ENCODE measurements at regions not wholly inside any gene's neighbourhood (a gene's known extent, or its start where the extent isn't known, plus 50 kb on each side); places are given as distances from the start of the nearest gene placed in this dataset.
"Not testable (repeated sequence)": the region's sequence is repeated elsewhere in the genome, so short reads cannot be mapped to it uniquely, and the experiment has no call there.

DNA sequence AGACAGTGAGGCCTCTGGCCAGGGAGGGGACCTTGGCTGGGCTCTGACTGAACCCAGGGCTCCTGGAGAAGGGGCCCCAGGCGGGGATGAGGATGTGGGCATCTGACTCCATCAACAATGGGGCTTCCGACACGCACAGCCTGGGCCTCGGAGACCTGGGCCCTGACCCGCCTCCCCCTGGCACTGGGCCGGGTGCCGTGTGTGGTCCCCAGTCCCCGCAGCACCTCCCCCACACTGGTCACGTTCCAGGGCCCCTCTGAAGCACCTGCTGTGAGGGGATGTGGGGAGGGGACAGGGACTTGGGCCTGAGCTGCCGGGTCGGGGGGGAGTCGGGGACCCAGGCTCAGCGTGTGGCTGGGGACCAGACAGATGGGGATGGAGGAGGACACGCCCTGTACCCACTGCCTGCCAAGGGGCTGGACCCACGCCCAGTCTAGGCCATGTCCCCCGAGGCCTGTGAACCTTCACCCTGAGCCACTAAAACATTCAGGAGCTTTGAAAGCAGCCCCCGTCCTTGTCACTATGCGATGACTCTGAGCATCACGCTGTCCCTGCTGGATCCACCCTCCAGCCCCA, 165.8 kb downstream of the TMEM121 start:
- not testable (repeated sequence) for DNase-seq (ENCODE audit: low spot score)

DNA sequence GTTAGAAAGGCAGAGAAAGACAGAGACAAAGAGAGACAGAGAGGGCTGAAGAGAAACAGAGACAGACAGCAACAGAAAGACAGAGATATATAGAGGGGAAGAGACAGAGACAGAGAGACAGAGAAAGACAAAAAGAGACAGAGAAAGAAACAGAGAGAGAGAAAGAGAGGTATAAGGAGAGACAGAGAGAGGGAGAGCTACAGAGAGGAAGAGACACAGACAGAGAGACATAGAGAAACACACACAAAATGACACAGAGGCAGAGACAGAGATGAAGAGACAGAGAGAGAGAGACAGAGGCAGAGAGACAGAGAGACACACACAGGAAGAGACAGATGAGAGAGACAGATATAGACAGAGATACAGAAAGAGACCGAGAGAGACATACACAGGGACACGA, 168.6 kb downstream of the TMEM121 start:
- DNase-seq (ENCODE audit: low spot score) = no peak

DNA sequence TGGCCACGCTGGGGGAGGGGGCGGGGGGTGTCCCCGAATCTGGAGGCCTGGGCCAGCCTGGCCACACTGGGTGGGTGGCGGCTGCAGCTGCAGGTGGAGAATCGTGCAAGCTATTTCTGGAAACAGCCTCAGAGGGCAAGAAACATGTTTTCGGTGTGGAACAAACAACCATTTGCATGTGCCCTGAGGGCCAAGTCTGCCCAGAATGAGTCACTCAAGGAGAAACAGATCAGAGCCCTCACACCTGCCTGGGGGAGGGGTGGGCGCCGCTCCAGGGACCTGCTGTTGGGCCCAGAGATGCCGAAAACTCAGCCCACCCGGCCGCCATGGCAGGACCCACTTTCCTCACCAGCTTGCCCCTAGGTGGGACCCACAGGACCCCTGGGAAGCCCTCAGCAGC, 170.0 kb downstream of the TMEM121 start:
- not testable (repeated sequence) for DNase-seq (ENCODE audit: low spot score)

DNA sequence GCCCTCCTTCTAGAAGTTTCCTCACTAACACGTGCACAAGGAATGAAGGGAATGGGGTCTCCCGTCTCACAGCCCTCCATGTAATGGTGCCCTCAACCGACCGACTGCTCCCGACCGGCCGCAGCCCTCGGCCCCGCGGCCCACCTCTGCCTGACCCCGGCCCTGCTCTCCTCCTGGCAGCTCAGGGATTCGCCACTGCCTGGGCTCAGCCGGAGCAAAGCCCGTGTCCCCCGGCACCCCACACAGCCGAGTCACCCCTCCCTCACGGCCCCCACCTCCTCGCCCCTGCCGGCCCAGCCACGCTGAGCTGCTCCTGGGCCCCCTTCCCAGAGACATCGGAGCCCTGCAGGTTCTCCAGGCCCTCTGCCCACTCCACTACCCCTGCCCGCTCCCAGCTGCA, 171.0 kb downstream of the TMEM121 start:
- DNase-seq (ENCODE audit: low spot score) = not testable (repeated sequence)

DNA sequence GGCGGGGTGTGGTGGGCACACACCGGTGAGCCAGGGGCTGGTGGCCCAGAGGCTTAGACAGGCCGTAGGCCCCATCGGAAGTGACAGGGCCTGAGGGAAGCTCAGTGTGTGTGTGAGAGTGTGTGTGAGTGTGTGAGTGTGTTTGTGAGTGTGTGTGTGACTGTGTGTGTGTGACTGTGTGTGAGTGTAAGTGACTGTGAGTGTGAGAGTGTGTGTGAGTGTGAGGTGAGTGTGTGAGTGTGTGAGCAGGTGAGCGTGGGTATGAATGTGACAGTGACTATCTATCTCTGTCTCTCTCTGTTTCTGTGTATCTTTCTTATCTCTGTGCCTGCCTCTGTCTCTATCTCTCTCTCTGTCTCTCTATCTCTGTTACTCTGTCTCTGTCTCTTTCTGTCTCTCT, 171.6 kb downstream of the TMEM121 start:
- not testable (repeated sequence) for DNase-seq (ENCODE audit: low spot score)

DNA sequence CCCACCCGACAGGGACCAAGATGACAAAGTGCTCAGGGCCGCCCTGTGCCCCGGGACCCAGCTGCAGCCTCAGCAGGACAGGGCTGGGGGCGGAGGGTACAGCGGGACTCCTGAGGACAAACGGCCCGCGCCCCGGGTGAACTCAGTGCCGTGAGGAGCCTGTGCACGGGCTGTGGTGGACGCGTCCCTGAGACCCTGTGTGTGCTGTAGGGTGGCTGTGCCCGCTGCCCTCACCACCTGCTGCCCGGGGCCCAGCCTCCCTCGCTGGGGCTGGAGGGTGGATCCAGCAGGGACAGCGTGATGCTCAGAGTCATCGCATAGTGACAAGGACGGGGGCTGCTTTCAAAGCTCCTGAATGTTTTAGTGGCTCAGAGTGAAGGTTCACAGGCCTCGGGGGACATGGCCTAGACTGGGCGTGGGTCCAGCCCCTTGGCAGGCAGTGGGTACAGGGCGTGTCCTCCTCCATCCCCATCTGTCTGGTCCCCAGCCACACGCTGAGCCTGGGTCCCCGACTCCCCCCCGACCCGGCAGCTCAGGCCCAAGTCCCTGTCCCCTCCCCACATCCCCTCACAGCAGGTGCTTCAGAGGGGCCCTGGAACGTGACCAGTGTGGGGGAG, 172.7 kb downstream of the TMEM121 start:
- DNase-seq (ENCODE audit: low spot score) = not testable (repeated sequence)

DNA sequence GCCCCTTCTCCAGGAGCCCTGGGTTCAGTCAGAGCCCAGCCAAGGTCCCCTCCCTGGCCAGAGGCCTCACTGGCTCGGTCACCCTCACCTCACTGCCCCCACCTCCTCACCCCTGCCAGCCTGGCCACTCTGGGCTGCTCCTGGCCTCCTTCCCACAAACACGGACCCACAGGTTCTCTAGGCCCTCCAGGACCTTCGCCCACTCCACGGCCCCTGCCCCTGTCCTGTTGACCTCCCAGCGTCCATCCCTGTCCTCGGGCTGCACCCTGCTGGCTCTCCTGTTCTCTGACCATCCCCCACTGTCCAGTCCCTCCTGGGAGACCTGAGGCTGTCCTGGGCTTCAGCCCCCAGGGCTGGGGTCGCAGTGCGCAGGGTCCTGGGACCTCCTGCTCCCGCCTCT, 173.3 kb downstream of the TMEM121 start:
- not testable (repeated sequence) for DNase-seq (ENCODE audit: low spot score)

DNA sequence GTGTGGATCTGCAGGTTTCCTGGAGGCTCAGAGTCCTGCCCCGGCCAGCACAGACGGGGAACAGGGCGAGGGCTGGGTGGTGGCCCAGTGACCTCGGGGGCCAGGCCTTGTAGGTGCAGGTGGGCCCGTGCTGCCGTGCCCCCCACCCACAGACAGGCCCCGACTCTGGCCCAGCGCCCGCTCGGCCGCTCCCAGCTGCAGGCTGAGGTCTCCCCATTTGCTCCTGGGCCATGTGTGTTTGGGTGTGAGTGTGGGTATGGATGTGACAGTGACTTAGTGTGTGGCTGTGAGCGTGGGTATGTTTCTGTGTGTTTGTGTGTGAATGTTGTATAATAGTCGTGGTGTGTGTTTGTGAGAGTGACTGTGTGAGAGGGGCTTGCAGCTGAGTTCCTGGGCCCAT, 173.8 kb downstream of the TMEM121 start:
- not testable (repeated sequence) for DNase-seq (ENCODE audit: low spot score)

DNA sequence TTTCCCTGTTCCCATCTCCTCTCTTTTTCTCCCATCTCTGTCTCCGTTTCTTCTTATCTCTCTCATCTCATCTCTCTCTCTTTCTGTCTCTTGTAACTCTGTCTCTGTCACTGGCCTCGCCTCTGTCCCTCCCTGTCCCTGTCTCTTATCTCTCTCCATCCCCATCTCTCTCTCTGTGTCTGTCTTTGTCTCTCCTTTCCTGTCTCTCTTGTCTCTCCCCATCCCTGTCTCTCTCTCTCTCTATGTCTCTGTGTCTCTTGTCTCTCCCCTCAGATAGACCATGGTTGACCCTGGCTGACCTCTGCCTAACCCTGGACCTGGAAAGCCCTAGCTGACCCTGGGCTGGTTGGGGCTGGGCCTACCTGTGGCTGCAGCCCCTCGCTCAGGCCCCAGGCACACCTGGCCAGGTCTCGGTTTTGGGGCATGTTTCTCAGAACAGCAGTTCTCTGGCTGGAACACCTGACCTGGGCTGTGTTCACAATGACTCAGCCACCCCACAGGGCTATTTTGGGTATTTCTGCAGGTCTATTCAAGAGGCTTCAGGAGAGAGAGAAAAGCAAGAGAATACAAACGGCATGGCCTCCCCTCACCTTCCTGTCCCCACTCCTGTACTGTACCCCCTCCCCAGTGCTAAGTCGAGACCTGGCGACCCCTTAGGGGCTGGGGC, 174.4 kb downstream of the TMEM121 start:
- DNase-seq (ENCODE audit: low spot score) = no peak

DNA sequence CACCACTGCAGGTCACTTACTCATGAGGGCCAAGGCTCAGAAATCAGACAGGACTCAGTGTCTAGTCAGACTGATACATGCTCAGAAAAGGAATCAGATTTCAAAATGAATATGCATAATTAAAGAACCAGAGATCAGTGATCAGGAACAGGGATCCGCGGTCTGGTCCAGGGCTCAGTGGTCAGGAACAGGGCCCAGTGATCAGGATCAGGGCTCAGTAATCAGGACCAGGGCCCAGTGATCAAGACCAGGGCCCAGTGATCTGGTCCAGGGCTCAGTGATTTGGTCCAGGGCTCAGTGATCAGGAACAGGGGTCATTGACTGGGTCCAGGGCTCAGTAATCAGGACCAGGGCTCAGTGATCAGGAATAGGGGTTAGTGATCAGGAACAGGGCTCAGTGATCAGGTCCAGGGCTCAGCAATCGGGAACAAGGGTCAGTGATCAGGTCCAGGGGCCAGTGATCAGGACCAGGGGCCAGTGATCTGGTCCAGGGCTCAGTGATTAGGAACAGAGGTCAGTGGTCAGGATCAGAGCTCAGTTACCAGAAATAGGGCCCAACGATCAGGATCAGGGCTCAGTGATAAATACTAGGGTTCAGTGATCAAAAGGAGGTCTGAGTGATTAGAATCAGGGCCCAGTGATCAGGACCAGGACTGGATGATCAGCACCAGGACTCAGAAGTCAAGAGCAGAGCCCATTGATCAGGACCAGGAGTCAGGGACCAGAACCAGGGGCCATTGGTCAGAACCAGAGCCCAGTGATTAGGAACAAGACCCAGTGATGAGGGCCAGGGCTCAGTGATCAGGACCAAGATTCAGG, 175.3 kb downstream of the TMEM121 start:
- no peak for DNase-seq (ENCODE audit: low spot score)

DNA sequence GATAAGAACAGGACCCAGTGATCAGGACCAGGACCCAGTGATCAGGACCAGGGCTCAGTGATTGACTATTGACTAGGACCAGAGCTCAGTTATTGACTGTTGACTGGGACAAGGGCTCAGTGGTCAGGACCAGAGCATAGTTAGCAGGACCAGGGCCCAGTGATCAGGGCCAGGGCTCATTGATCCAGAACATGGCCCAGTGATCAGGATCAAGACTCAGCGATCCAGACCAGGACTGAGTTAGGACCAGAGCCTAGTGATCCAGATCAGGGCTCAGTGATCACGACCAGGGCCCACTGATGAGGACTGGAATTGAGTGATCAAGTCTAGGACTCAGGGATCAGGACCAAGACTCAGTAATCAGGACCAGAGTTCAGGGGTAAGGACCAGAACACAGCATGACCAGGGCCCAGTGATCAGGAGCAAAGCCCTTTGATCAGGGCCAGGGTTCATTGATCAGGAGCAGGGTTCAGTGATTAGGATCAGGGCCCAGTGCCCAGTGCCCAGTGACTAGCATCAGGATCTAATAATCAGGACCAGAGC, 176.0 kb downstream of the TMEM121 start:
- DNase-seq (ENCODE audit: low spot score) = no peak

DNA sequence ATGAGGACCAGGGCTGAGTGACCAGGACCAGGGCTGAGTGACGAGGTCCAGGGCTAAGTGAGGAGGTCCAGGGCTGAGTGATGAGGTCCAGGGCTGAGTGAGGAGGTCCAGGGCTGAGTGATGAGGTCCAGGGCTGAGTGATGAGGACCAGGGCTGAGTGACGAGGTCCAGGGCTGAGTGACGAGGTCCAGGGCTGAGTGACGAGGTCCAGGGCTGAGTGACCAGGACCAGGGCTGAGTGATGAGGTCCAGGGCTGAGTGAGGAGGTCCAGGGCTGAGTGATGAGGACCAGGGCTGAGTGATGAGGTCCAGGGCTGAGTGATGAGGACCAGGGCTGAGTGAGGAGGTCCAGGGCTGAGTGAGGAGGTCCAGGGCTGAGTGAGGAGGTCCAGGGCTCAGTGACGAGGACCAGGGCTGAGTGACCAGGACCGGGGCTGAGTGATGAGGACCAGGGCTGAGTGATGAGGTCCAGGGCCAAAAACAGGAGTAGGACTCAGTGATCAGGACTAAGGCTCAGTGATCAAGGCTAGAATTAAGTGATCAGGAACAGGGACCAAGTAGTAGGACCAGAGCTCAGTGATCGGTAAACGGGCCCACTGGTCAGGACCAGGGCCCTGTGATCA, 176.8 kb downstream of the TMEM121 start:
- DNase-seq (ENCODE audit: low spot score) = not testable (repeated sequence)

DNA sequence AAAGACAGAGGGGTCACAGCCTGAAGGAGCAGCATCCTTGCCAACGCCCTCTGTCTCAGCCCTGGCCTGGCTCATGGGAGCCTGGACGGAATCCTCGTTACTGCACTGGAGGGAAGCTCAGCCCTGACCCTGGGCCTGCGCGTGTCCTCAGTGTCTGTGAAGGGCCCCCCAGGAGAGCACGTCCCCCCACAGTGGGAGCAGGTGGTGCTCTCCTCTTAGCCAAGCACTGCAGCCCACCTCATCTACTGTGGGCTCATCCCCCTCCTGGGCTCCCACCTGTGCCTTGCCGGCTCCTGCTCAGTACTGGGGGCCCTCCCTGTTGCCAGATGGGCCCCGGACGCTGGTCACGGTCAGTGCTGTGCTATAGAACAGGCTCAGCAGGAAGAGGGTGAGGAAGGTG, 177.7 kb downstream of the TMEM121 start:
- DNase-seq (ENCODE audit: low spot score) = not testable (repeated sequence)

DNA sequence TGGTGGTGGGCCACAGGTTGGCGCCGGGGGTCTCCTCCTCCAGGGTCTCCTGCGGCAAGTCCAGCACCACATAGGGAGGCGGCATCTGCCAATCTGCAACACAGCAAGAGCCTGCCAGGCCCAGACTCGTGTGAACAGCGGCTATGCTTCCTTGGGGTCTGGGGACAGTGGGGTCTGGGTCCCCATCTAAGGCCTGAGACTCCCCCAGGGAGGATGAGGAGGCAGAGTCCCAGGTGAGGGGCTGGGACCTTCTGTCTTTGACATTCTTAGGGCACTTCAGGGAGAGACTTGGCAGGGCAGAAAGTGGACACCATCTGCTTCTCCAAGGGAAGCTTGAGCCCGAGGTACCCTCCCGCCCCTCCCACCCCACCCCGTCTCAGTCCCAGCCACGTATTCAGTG, 178.1 kb downstream of the TMEM121 start:
- not testable (repeated sequence) for DNase-seq (ENCODE audit: low spot score)

DNA sequence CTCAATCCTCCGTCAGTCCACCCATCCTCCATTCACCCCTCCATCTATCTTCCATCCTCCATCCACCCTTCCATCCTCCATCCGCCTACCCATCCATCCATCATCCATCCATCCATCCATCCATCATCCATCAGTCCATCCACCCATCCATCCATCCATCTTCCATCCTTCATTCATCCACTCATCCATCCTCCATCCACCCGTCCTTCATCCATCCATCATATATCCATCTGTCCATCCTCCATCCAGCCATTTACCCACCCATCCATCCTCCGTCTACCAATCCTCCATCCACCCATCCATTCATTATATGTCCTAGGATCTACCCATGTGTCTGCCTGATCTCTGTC, 179.1 kb downstream of the TMEM121 start:
- not testable (repeated sequence) for DNase-seq (ENCODE audit: low spot score)

DNA sequence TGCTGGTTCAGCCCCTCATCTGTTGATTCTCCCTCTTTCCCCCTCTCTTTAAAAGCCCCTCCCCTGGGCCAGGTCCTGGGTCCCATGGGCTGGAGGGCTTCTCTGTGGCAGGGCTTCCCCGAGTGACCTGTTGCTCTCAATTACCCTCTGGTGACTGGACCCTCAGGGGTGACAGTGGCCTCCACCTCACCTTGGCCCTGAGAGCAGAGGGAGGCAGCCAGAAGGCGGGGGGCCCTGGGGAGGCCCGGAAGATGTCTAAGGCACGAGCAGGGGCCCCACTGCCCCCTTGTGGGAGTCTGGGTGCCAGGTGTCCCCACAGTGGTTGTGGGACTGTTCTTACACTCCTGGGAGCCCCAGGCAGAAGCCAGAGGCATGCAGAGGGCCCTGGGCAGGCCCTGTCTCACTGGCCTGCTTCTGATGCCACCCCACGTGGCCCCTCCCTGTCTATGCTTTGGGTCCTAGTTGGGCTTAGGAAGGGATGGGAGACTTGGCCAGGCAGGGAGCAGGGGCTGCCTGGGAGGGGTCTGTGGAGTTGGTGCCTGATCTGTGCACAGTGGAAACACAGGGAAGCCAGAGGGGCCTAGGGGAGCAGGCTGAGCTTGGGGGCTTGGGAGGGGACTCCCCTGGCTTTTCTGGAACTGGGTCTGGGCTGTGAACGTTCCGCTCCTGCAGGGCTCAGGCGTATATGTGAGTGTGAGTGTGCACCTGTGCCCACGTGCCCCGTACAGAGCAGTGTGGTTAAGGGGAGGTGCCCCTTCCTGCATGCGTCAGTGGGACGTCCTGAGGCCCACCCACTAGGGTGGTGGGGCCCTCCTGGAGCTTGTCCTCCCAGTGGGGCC, 179.7 kb downstream of the TMEM121 start:
- not testable (repeated sequence) for DNase-seq (ENCODE audit: low spot score)

DNA sequence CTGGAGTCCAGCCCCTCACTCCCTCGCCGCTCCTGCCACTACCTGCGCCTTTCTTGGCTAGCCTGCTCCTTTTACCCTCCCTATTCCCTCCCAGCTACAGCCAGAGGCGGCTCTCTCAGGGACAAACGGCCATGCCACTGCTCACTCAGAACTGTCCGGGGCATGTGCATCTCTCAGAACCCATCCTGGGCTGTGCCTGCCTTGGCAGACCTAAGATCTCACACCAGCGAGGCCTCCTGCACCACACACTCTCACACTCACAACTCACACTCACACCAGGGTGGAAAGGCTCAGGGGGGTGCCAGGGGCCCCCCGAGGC, 180.3 kb downstream of the TMEM121 start:
- not testable (repeated sequence) for DNase-seq (ENCODE audit: low spot score)

DNA sequence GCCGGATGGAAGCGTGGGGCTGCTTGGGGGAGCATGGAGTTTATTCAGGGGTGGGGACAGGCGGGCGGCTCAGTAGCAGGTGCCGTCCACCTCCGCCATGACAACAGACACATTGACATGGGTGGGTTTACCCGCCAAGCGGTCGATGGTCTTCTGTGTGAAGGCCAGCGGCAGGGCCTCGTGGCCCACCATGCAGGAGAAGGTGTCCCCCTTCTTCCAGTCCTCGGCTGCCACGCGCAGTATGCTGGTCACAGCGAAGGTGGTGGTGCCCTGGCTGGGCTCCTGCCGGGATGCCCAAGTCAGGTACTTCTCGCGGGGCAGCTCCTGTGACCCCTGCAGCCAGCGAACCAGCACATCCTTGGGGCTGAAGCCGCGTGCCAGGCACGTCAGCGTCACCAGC, 180.7 kb downstream of the TMEM121 start:
- not testable (repeated sequence) for DNase-seq (ENCODE audit: low spot score)

DNA sequence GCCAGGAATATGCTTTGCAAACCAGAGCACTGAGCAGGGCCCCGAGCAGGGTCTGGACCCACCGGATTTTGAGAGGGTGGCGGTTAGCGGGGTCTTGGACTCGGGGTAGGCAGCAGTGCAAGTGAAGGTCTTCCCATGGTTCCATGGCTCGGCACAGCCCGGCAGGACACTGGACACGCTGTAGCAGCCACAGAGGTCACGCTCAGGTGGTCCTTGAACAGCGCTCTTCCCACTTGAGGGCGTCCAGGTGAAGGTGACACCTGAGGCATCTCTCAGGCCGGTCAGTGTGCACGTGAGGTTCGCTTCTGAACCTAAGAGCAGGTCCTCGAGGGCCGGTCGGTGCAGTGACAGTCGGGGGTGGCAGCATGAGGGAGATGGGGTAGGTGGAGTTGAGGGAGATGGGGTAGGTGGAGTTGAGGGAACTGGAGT, 181.4 kb downstream of the TMEM121 start:
- not testable (repeated sequence) for DNase-seq (ENCODE audit: low spot score)

DNA sequence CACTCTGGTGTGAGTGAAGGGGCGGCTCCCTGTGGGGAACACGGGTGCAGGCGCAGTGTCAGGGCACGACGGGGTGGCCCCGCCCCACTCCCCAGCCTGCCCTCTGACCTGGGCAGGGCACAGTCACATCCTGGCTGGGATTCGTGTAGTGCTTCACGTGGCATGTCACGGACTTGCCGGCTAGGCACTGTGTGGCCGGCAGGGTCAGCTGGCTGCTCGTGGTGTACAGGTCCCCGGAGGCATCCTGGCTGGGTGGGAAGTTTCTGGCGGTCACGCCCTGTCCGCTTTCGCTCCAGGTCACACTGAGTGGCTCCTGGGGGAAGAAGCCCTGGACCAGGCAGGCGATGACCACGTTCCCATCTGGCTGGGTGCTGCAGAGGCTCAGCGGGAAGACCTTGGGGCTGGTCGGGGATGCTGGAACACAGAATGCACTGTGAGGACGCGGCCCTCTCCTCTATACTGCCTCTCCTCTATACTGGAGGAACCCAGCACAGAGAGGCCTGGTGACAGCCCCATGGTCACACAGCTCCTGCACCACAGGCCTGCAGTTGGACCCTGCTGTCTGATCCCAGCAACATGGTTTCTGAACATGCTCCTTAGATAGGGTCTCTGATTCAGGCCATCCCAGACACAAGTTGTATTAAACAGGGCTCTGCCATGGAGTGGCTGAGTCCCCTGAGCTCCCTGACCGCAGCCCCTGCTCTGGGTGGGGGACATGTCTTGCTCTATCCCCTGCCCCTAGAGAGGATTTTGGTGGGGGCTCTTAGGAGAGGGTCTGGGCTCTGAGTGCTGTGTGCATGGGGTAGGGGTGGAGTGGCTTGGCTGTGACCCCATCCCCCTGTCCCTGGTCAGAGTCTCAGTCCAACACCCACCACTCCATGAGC, 182.1 kb downstream of the TMEM121 start:
- DNase-seq (ENCODE audit: low spot score) = not testable (repeated sequence)
